Fibroblast of lung (primary cell): ENCODE measurements at regions not wholly inside any gene's neighbourhood (a gene's known extent, or its start where the extent isn't known, plus 50 kb on each side); places are given as distances from the start of the nearest gene placed in this dataset.

Experiments used
- CTCF ChIP-seq, 2 donors: IDR thresholded peaks in 1 of 2; conservative IDR thresholded peaks in 1 of 2; 1 replicate in 1 of 2; 2 replicates in 1 of 2; pipeline ENCODE4 v1.5.1; 2011 to 2012; ENCODE audit warnings: low read length in 2 of 2, control low read depth in 1 of 2, inconsistent platforms in 1 of 2, low read depth in 1 of 2, mild to moderate bottlenecking in 1 of 2
- EZH2 ChIP-seq: IDR thresholded peaks from 2 replicates; pipeline ENCODE4 v1.5.1; 2012; ENCODE audit warnings: low read length, control low read depth, mild to moderate bottlenecking; ENCODE audit errors: missing control alignments

GRCh38 chr6:164859816-164860215, 449.6 kb downstream of the C6orf118 start:
- TF ChIP-seq CTCF (conservative IDR thresholded peaks at IDR 0.05 in 1 of 2, IDR thresholded peaks at IDR 0.05 in 1 of 2; ENCODE audit: low read depth in 1 of 2, low read length in 2 of 2) = no peak
- no peak for TF ChIP-seq EZH2
